Breast epithelium (tissue), 4 donors: ENCODE measurements at regions not wholly inside any gene's neighbourhood (a gene's known extent, or its start where the extent isn't known, plus 50 kb on each side); places are given as distances from the start of the nearest gene placed in this dataset.

Experiments
- DNase-seq, 2 donors: peaks; one replicate each; pipeline ENCODE4 v3.0.0-alpha.2; 2019; ENCODE audit warnings: low spot score in 2 of 2
- H3K27ac ChIP-seq, 2 donors: fragments of 200-600 bp; sonication (generic) in 1 of 2; one replicate each; pipeline ENCODE4 v1.5.1; 2016 to 2019; ENCODE audit warnings: mild to moderate bottlenecking in 1 of 2
- H3K27me3 ChIP-seq, 2 donors: fragments of 200-600 bp; sonication (generic) in 1 of 2; one replicate each; pipeline versions ENCODE4 v1.5.1 to v1.6.0; 2017 to 2019; ENCODE audit warnings: control low read depth in 1 of 2, mild to moderate bottlenecking in 1 of 2
- H3K36me3 ChIP-seq: fragments of 200-600 bp; one replicate; pipeline ENCODE4 v1.5.1; 2019
- H3K4me1 ChIP-seq, 2 donors: fragments of 200-600 bp; sonication (generic); one replicate each; pipeline ENCODE4 v1.5.1; 2016 to 2019; ENCODE audit warnings: control low read depth in 1 of 2
- H3K4me3 ChIP-seq, 3 donors: fragments of 200-600 bp; sonication (generic); 1 replicate in 2 of 3; 2 replicates in 1 of 3; pipeline ENCODE4 v1.5.1; 2016 to 2019; ENCODE audit warnings: mild to moderate bottlenecking in 3 of 3, moderate library complexity in 2 of 3
- H3K9me3 ChIP-seq, 2 donors: fragments of 200-600 bp; sonication (generic) in 1 of 2; one replicate each; pipeline ENCODE4 v1.5.1; 2016 to 2019; ENCODE audit warnings: control low read depth in 1 of 2
- POLR2A ChIP-seq: fragments of 450-650 bp; IDR thresholded peaks from one replicate; pipeline ENCODE4 v1.6.1; 2016; ENCODE audit warnings: antibody characterized with exemption, mild to moderate bottlenecking, moderate library complexity
- POLR2AphosphoS5 ChIP-seq, 3 donors: sonication (generic); formaldehyde crosslinking; IDR thresholded peaks; one replicate each; pipeline ENCODE4 v1.6.1; 2017; ENCODE audit warnings: antibody characterized with exemption in 3 of 3
- intact Hi-C: fragments of 100-400 bp; cut with DNase I; formaldehyde crosslinking; loops from one replicate; pipeline ENCODE4 v1.15.1; 2023; ENCODE audit warnings: low total_unique reads
- TF ChIP-seq, protein P1 (sequence below), 3 donors: fragments of 450-650 bp; IDR thresholded peaks; one replicate each; pipeline ENCODE4 v1.5.1; 2016 to 2017; ENCODE audit warnings: antibody characterized with exemption in 3 of 3, mild to moderate bottlenecking in 3 of 3, moderate library complexity in 3 of 3

DNA sequence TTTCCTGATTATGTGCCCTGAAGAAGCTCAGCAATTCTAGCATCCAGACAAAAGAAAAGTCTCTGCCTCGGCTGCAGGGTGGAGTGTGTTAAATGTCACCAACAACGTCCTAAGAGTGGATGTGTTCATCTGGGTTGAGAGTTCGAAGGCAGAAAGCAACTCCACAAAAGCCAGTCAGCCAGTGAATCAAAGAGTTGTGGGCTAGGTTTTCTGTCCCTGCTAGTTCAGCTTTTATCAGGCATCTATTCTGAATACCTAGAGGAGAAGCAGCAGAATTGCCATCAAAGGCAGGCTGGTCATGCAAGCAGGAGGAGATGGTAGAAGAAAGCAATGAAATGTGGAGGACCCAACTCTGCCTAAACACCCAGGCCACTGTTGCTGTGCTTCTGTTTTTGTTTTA is 205.2 kb downstream of the KLF6 start:
- intact Hi-C loops, result no loop called here
- Histone ChIP-seq H3K36me3 (no peaks in the 10 kb centered on the region), H3K27me3 (no peaks in the 10 kb centered on the region), H3K4me3 (no peak overlapping the region), H3K27ac (no peak overlapping the region), H3K9me3 (no peaks in the 10 kb centered on the region), H3K4me1 (no peaks in the 10 kb centered on the region)
- TF ChIP-seq POLR2A, result no peak
- TF ChIP-seq, protein P1, sequence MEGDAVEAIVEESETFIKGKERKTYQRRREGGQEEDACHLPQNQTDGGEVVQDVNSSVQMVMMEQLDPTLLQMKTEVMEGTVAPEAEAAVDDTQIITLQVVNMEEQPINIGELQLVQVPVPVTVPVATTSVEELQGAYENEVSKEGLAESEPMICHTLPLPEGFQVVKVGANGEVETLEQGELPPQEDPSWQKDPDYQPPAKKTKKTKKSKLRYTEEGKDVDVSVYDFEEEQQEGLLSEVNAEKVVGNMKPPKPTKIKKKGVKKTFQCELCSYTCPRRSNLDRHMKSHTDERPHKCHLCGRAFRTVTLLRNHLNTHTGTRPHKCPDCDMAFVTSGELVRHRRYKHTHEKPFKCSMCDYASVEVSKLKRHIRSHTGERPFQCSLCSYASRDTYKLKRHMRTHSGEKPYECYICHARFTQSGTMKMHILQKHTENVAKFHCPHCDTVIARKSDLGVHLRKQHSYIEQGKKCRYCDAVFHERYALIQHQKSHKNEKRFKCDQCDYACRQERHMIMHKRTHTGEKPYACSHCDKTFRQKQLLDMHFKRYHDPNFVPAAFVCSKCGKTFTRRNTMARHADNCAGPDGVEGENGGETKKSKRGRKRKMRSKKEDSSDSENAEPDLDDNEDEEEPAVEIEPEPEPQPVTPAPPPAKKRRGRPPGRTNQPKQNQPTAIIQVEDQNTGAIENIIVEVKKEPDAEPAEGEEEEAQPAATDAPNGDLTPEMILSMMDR (IDR thresholded peaks at IDR 0.05), result no peak
- no peak for TF ChIP-seq POLR2AphosphoS5 (IDR thresholded peaks at IDR 0.05)
- DNase-seq, result no peak

DNA sequence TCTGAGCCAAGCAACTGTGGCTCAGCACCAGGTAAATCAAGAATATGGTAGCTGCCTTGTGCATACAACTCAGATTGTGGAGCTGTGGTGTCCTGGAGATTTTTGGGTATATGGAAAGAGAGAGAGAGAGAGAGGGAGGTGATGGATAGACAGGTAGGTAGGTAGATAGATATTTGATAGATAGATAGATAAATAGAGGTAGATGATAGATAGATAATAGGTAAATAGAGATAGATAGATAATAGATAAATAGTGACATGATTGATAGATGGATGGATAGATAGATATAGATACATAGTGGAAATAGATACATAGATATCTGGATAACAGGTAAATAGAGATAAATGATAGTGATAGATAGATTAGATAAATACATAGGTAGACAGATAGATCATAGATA is 206.3 kb downstream of the KLF6 start:
- no peak overlapping the region for H3K27ac ChIP-seq
- no peaks in the 10 kb centered on the region for H3K36me3 ChIP-seq
- no peak overlapping the region for H3K4me3 ChIP-seq
- H3K9me3 ChIP-seq, result no peaks in the 10 kb centered on the region
- DNase-seq, result no peak
- TF ChIP-seq, protein P1 (IDR thresholded peaks at IDR 0.05), result no peak
- TF ChIP-seq POLR2AphosphoS5 (IDR thresholded peaks at IDR 0.05), result no peak
- no peak for TF ChIP-seq POLR2A
- intact Hi-C loops, result no loop called here
- H3K27me3 ChIP-seq, result no peaks in the 10 kb centered on the region
- no peaks in the 10 kb centered on the region for H3K4me1 ChIP-seq

DNA sequence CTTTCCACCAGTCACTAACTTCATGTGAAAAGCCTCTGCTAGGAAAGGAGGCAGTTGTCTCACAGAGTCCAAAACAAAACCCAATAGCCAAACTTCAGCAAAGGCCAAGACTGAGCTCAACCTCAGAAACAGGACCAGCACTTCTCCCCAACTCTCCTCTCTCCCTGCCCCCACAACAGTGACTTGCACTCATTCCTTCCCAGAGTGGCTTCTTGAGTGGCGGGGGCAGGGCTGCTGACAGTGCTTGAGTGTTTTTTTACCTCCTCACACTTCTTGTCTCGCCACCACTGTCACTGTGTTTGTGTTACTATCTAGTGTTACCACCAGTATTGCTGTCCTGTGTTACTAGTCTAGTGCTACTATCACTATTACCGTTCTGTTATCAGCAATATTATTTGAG is 206.8 kb downstream of the KLF6 start:
- intact Hi-C loops, result no loop called here
- no peak overlapping the region for H3K27ac ChIP-seq
- no peak overlapping the region for H3K4me3 ChIP-seq
- DNase-seq, result no peak
- H3K4me1 ChIP-seq, result no peaks in the 10 kb centered on the region
- H3K36me3 ChIP-seq, result no peaks in the 10 kb centered on the region
- TF ChIP-seq POLR2AphosphoS5 (IDR thresholded peaks at IDR 0.05) (no peak), POLR2A (no peak)
- TF ChIP-seq, protein P1 (IDR thresholded peaks at IDR 0.05), result no peak
- no peaks in the 10 kb centered on the region for H3K9me3 ChIP-seq
- no peaks in the 10 kb centered on the region for H3K27me3 ChIP-seq

DNA sequence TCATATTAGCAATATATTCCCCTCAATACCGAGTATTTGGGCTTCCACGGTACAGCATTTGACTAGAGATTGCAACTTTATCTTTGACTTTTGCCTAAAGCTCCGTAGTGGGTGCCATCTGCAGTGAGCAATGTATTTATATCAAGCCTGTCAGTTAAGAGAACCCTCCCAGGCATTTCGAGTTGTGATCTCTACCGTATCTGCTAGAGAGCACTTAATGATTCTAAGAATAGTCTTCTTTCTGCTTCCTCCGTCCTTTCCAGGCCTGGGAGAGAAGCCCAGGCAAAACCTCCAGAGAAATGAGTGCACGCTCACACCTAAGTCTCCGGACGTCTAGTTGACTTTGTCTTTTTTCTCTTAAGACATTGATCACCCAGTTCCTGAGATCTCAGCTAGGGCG is 210.6 kb downstream of the KLF6 start:
- intact Hi-C loops, result no loop called here
- no peak for DNase-seq
- H3K4me3 ChIP-seq, result no peak overlapping the region
- TF ChIP-seq, protein P1 (IDR thresholded peaks at IDR 0.05), result no peak
- TF ChIP-seq POLR2AphosphoS5 (IDR thresholded peaks at IDR 0.05) (no peak), POLR2A (no peak)
- no peaks in the 10 kb centered on the region for H3K9me3 ChIP-seq
- H3K4me1 ChIP-seq, result peaks cover 0 to 3% of the 10 kb centered on the region in 2 donors
- H3K27ac ChIP-seq, result no peak overlapping the region
- no peaks in the 10 kb centered on the region for H3K36me3 ChIP-seq
- H3K27me3 ChIP-seq, result no peaks in the 10 kb centered on the region

DNA sequence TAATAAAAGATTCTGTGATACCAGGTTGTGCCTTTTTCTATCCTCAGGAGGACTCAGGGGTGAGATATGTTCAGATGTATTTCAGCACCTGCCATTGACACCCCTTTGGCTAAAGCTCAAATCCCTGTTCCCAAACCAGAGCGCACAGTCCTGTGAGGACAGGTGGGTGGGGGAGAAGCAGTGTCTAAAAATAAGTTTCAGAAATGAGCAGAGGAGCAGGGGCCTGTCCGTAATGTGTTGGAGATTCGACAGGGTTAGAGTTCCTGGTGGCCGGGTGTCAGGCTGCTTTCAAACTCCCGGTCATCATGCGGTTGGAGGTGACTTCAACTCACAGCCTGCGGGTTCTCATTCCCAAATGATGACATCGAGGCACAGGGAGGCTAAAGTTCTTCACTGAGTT is 211.5 kb downstream of the KLF6 start:
- H3K27me3 ChIP-seq, result no peaks in the 10 kb centered on the region
- no peak overlapping the region for H3K4me3 ChIP-seq
- peaks cover 0 to 3% of the 10 kb centered on the region in 2 donors for H3K4me1 ChIP-seq
- TF ChIP-seq, protein P1 (IDR thresholded peaks at IDR 0.05), result no peak
- TF ChIP-seq POLR2A (no peak), POLR2AphosphoS5 (IDR thresholded peaks at IDR 0.05) (no peak)
- no peaks in the 10 kb centered on the region for H3K9me3 ChIP-seq
- H3K36me3 ChIP-seq, result no peaks in the 10 kb centered on the region
- no peak for DNase-seq
- no peak overlapping the region for H3K27ac ChIP-seq
- intact Hi-C loops, result no loop called here
